GM21737 (cell line): ENCODE measurements at regions not wholly inside any gene's neighbourhood (a gene's known extent, or its start where the extent isn't known, plus 50 kb on each side); places are given as distances from the start of the nearest gene placed in this dataset.

ENCODE experiments used
- ATAC-seq: cut with Tn5 transposase; IDR thresholded peaks from one replicate; pipeline ENCODE4 v1.9.1; 2021; ENCODE audit warnings: mild to moderate bottlenecking, moderate library complexity; ENCODE audit not compliant: unreplicated experiment

GRCh38 chr6:114595186-114595585 is 252.4 kb upstream of the HS3ST5 start:
- ATAC-seq: no peak

GRCh38 chr6:114592506-114592905 is 249.7 kb upstream of the HS3ST5 start:
- no peak for ATAC-seq

GRCh38 chr6:114588726-114589125 is 245.9 kb upstream of the HS3ST5 start:
- ATAC-seq: no peak

- ATAC-seq: no peak
Observed at GRCh38 chr6:114586298-114586697, 243.5 kb upstream of the HS3ST5 start.

GRCh38 chr6:114581293-114581692 is 238.5 kb upstream of the HS3ST5 start:
- no peak for ATAC-seq

GRCh38 chr6:114580882-114581281 is 238.1 kb upstream of the HS3ST5 start:
- no peak for ATAC-seq

- no peak for ATAC-seq
Observed at GRCh38 chr6:114579486-114579885, 236.7 kb upstream of the HS3ST5 start.

- no peak for ATAC-seq
Observed at GRCh38 chr6:114577109-114577508, 234.3 kb upstream of the HS3ST5 start.

GRCh38 chr6:114576330-114576729 is 233.5 kb upstream of the HS3ST5 start:
- ATAC-seq: no peak

GRCh38 chr6:114569669-114570068 is 226.8 kb upstream of the HS3ST5 start:
- ATAC-seq: no peak

GRCh38 chr6:114564302-114564933 is 221.6 kb upstream of the HS3ST5 start:
- ATAC-seq: no peak

- no peak for ATAC-seq
Observed at GRCh38 chr6:114559419-114559818, 216.6 kb upstream of the HS3ST5 start.

GRCh38 chr6:114558153-114558552 is 215.3 kb upstream of the HS3ST5 start:
- no peak for ATAC-seq

- ATAC-seq: no peak
Observed at GRCh38 chr6:114556846-114557488, 214.1 kb upstream of the HS3ST5 start.

- ATAC-seq: no peak
Observed at GRCh38 chr6:114550316-114550715, 207.5 kb upstream of the HS3ST5 start.

- ATAC-seq: no peak
Observed at GRCh38 chr6:114543696-114544095, 200.9 kb upstream of the HS3ST5 start.

- no peak for ATAC-seq
Observed at GRCh38 chr6:114541794-114542193, 199.0 kb upstream of the HS3ST5 start.

GRCh38 chr6:114537977-114538376 is 195.2 kb upstream of the HS3ST5 start:
- ATAC-seq: no peak

GRCh38 chr6:114534813-114535212 is 192.0 kb upstream of the HS3ST5 start:
- no peak for ATAC-seq

GRCh38 chr6:114524081-114524480 is 181.3 kb upstream of the HS3ST5 start:
- ATAC-seq: no peak

GRCh38 chr6:114523508-114523907 is 180.7 kb upstream of the HS3ST5 start:
- no peak for ATAC-seq

- no peak for ATAC-seq
Observed at GRCh38 chr6:114521926-114522325, 179.1 kb upstream of the HS3ST5 start.

GRCh38 chr6:114520976-114521375 is 178.2 kb upstream of the HS3ST5 start:
- no peak for ATAC-seq
